ENCODE measurements at regions not wholly inside any gene's neighbourhood (a gene's known extent, or its start where the extent isn't known, plus 50 kb on each side); places are given as distances from the start of the nearest gene placed in this dataset.
"Not testable (repeated sequence)": the region's sequence is repeated elsewhere in the genome, so short reads cannot be mapped to it uniquely, and the experiment has no call there.

- DNase-seq, result no peak
- Histone ChIP-seq H3K4me1 (no peaks in the 10 kb centered on the region), H3K4me3 (no peak overlapping the region), H3K36me3 (no peaks in the 10 kb centered on the region), H3K27me3 (no peaks in the 10 kb centered on the region), H3K9me3 (no peaks in the 10 kb centered on the region), H3K27ac (no peak overlapping the region)
- TF ChIP-seq POLR2A (IDR thresholded peaks at IDR 0.05) (no peak), POLR2AphosphoS5 (IDR thresholded peaks at IDR 0.05) (no peak)
- ATAC-seq (ENCODE audit: low FRiP score in 2 of 2), result no peak
- 74 to 90% methylated on average over 5 of the region's 5 CpGs for WGBS, 2 donors
Observed at GRCh38 chr4:133316909-133317308, 167.8 kb downstream of the PCDH10 start.

- Histone ChIP-seq H3K36me3 (no peaks in the 10 kb centered on the region), H3K4me1 (no peaks in the 10 kb centered on the region), H3K27ac (no peak overlapping the region), H3K4me3 (no peak overlapping the region), H3K27me3 (no peaks in the 10 kb centered on the region), H3K9me3 (no peaks in the 10 kb centered on the region)
- no peak for DNase-seq
- TF ChIP-seq POLR2AphosphoS5 (IDR thresholded peaks at IDR 0.05), result no peak
- TF ChIP-seq EP300 (IDR thresholded peaks at IDR 0.05), result no peak
- TF ChIP-seq CTCF (IDR thresholded peaks at IDR 0.05), result no peak
- no peak for TF ChIP-seq POLR2A (IDR thresholded peaks at IDR 0.05)
- 49 to 68% methylated on average over 1 of the region's 1 CpG for WGBS, 2 donors
- ATAC-seq (ENCODE audit: low FRiP score in 2 of 2), result no peak
Observed at GRCh38 chr4:133314991-133315390, 165.9 kb downstream of the PCDH10 start.

GRCh38 chr4:133287396-133287795 lies 138.3 kb downstream of the PCDH10 start:
- Histone ChIP-seq H3K27ac (no peak overlapping the region), H3K36me3 (no peaks in the 10 kb centered on the region), H3K9me3 (no peaks in the 10 kb centered on the region), H3K27me3 (no peaks in the 10 kb centered on the region), H3K4me3 (no peak overlapping the region), H3K4me1 (no peaks in the 10 kb centered on the region)
- TF ChIP-seq POLR2A (IDR thresholded peaks at IDR 0.05) (no peak), CTCF (IDR thresholded peaks at IDR 0.05) (no peak), EP300 (IDR thresholded peaks at IDR 0.05) (no peak), POLR2AphosphoS5 (IDR thresholded peaks at IDR 0.05) (no peak)
- ATAC-seq (ENCODE audit: low FRiP score in 2 of 2), result no peak
- DNase-seq, result no peak
- 75% methylated on average over 3 of the region's 3 CpGs for WGBS, 2 donors

- TF ChIP-seq EP300 (IDR thresholded peaks at IDR 0.05) (no peak), POLR2AphosphoS5 (IDR thresholded peaks at IDR 0.05) (no peak), POLR2A (IDR thresholded peaks at IDR 0.05) (no peak), CTCF (IDR thresholded peaks at IDR 0.05) (no peak)
- ATAC-seq (ENCODE audit: low FRiP score in 2 of 2) (no peak), DNase-seq (no peak)
- no peaks in the 10 kb centered on the region for H3K36me3 ChIP-seq
- no peak overlapping the region for H3K27ac ChIP-seq
- H3K4me3 ChIP-seq, result no peak overlapping the region
- H3K27me3 ChIP-seq, result no peaks in the 10 kb centered on the region
- H3K4me1 ChIP-seq, result no peaks in the 10 kb centered on the region
- H3K9me3 ChIP-seq, result peaks cover 0 to 5% (median 0%) of the 10 kb centered on the region in 4 donors
- WGBS, 2 donors, result 60 to 72% methylated on average over 1 of the region's 1 CpG
Observed at GRCh38 chr4:133278591-133278990, 129.5 kb downstream of the PCDH10 start.

- 88 to 92% methylated on average over 4 of the region's 4 CpGs for WGBS, 2 donors
- DNase-seq; H3K9me3 ChIP-seq; H3K4me1 ChIP-seq; H3K36me3 ChIP-seq; ATAC-seq (ENCODE audit: low FRiP score in 2 of 2); H3K27me3 ChIP-seq; H3K27ac ChIP-seq; H3K4me3 ChIP-seq: not testable (repeated sequence)
Observed at GRCh38 chr4:133277940-133278339, 128.8 kb downstream of the PCDH10 start.

- DNase-seq, result no peak
- 71 to 77% methylated on average over 3 of the region's 3 CpGs for WGBS, 2 donors
- H3K4me1 ChIP-seq, result no peaks in the 10 kb centered on the region
Observed at GRCh38 chr4:133275246-133275645, 126.2 kb downstream of the PCDH10 start.

More at GRCh38 chr4:133275246-133275645, 126.2 kb downstream of the PCDH10 start:
- H3K4me3 ChIP-seq, result no peak overlapping the region
- peaks cover 0 to 5% (median 0%) of the 10 kb centered on the region in 4 donors for H3K9me3 ChIP-seq
- no peaks in the 10 kb centered on the region for H3K27me3 ChIP-seq
- ATAC-seq (ENCODE audit: low FRiP score in 2 of 2), result no peak
- no peaks in the 10 kb centered on the region for H3K36me3 ChIP-seq
- TF ChIP-seq POLR2AphosphoS5 (IDR thresholded peaks at IDR 0.05), result no peak
- TF ChIP-seq CTCF (IDR thresholded peaks at IDR 0.05), result no peak
- no peak for TF ChIP-seq POLR2A (IDR thresholded peaks at IDR 0.05)
- no peak for TF ChIP-seq EP300 (IDR thresholded peaks at IDR 0.05)
- no peak overlapping the region for H3K27ac ChIP-seq

All from upper lobe of left lung (tissue), 6 donors.